H1 (cell line): ENCODE measurements at regions not wholly inside any gene's neighbourhood (a gene's known extent, or its start where the extent isn't known, plus 50 kb on each side); places are given as distances from the start of the nearest gene placed in this dataset.

Experiments
- CTBP2 ChIP-seq: IDR thresholded peaks from 2 replicates; pipeline ENCODE4 v1.7.0; 2011; ENCODE audit warnings: borderline replicate concordance, mild to moderate bottlenecking, moderate library complexity, mixed read lengths, low read length; ENCODE audit not compliant: insufficient read depth, insufficient read length
- GABPA ChIP-seq: IDR thresholded peaks from 2 replicates; pipeline ENCODE4 v1.6.1; 2011; ENCODE audit warnings: mild to moderate bottlenecking, low read length, moderate library complexity, borderline replicate concordance; ENCODE audit not compliant: insufficient read depth
- JUND ChIP-seq: IDR thresholded peaks from 2 replicates; pipeline ENCODE4 v1.6.1; 2011; ENCODE audit warnings: mild to moderate bottlenecking, improper control_type of control experiment, low read length
- KDM4A ChIP-seq: IDR thresholded peaks from one replicate; pipeline ENCODE4 v1.7.1; 2012; ENCODE audit warnings: low read depth, mild to moderate bottlenecking, moderate library complexity, low read length, inconsistent platforms; ENCODE audit not compliant: severe bottlenecking

GRCh38 chr13:86673931-86674431, 874.8 kb upstream of the SLITRK6 start (continued):
- no peak for TF ChIP-seq KDM4A
- TF ChIP-seq CTBP2, result no peak
- TF ChIP-seq JUND, result no peak
- no peak for TF ChIP-seq GABPA
